ENCODE measurements at regions not wholly inside any gene's neighbourhood (a gene's known extent, or its start where the extent isn't known, plus 50 kb on each side); places are given as distances from the start of the nearest gene placed in this dataset.

- no peak overlapping the region for H4K91ac ChIP-seq (ENCODE audit: low read depth, low read length)
- no CpG with 5 or more reads among the region's 3 CpGs for WGBS (ENCODE audit: extremely low coverage, insufficient coverage, insufficient read length)
- no peak overlapping the region for H3K27ac ChIP-seq (ENCODE audit: low read depth, low read length)
- no peak overlapping the region for H3K9ac ChIP-seq (ENCODE audit: low read length)
- no peak overlapping the region for H2BK5ac ChIP-seq (ENCODE audit: low read depth, low read length, poor library complexity)
- H3K79me1 ChIP-seq (ENCODE audit: low read length) = no peaks in the 10 kb centered on the region
- H3K18ac ChIP-seq (ENCODE audit: low read length) = no peak overlapping the region
- H2BK120ac ChIP-seq (ENCODE audit: insufficient read depth, low read length, poor library complexity) = no peak overlapping the region
- H3K4me3 ChIP-seq (ENCODE audit: low read depth, low read length) = no peak overlapping the region
- no peak overlapping the region for H2BK12ac ChIP-seq (ENCODE audit: low read length)
- DNase-seq = no peak
- H4K8ac ChIP-seq (ENCODE audit: low read depth, low read length) = no peak overlapping the region
- no peak overlapping the region for H3K4ac ChIP-seq (ENCODE audit: low read depth, low read length)
- no peaks in the 10 kb centered on the region for H3K4me1 ChIP-seq (ENCODE audit: control insufficient read depth in 1 of 2, insufficient read depth in 2 of 2, low read length in 2 of 2)
- no peak overlapping the region for H3K23ac ChIP-seq (ENCODE audit: low read length)
- H2AFZ ChIP-seq (ENCODE audit: insufficient read depth, low read length, poor library complexity) = no peak overlapping the region
- no peaks in the 10 kb centered on the region for H3K36me3 ChIP-seq (ENCODE audit: control insufficient read depth in 1 of 2, insufficient read depth in 2 of 2, low read length in 2 of 2)
- H3K9me3 ChIP-seq (ENCODE audit: insufficient read depth, low read depth, low read length) = no peaks in the 10 kb centered on the region
- no peak overlapping the region for H3K4me2 ChIP-seq (ENCODE audit: low read length)
- H3K79me2 ChIP-seq (ENCODE audit: control insufficient read depth, insufficient read depth, low read length, poor library complexity) = no peaks in the 10 kb centered on the region
- no peak overlapping the region for H3K14ac ChIP-seq (ENCODE audit: low read length)
- H2AK5ac ChIP-seq (ENCODE audit: low read length) = no peak overlapping the region
- H3K27me3 ChIP-seq (ENCODE audit: insufficient read depth, low read length) = no peaks in the 10 kb centered on the region
- no peak overlapping the region for H4K12ac ChIP-seq (ENCODE audit: low read depth, low read length)
These were observed 1216.4 kb upstream of the GBE1 start for GRCh38 chr3:82977871-82978270.

GRCh38 chr3:82973791-82974190 is 1212.3 kb upstream of the GBE1 start:
- H3K18ac ChIP-seq (ENCODE audit: low read length) = no peak overlapping the region
- no peak overlapping the region for H3K9ac ChIP-seq (ENCODE audit: low read length)
- no peak overlapping the region for H3K4me3 ChIP-seq (ENCODE audit: low read depth, low read length)
- no peaks in the 10 kb centered on the region for H3K9me3 ChIP-seq (ENCODE audit: insufficient read depth, low read depth, low read length)
- H2AK5ac ChIP-seq (ENCODE audit: low read length) = no peak overlapping the region
- H3K4ac ChIP-seq (ENCODE audit: low read depth, low read length) = no peak overlapping the region
- H2BK120ac ChIP-seq (ENCODE audit: insufficient read depth, low read length, poor library complexity) = no peak overlapping the region
- no peak overlapping the region for H4K91ac ChIP-seq (ENCODE audit: low read depth, low read length)
- no peak overlapping the region for H2BK5ac ChIP-seq (ENCODE audit: low read depth, low read length, poor library complexity)
- no peak overlapping the region for H4K12ac ChIP-seq (ENCODE audit: low read depth, low read length)
- no peak for DNase-seq
- H3K36me3 ChIP-seq (ENCODE audit: control insufficient read depth in 1 of 2, insufficient read depth in 2 of 2, low read length in 2 of 2) = no peaks in the 10 kb centered on the region
- H3K14ac ChIP-seq (ENCODE audit: low read length) = no peak overlapping the region
- no peak overlapping the region for H2AFZ ChIP-seq (ENCODE audit: insufficient read depth, low read length, poor library complexity)
- H3K4me1 ChIP-seq (ENCODE audit: control insufficient read depth in 1 of 2, insufficient read depth in 2 of 2, low read length in 2 of 2) = no peaks in the 10 kb centered on the region
- no peak overlapping the region for H4K8ac ChIP-seq (ENCODE audit: low read depth, low read length)
- H3K79me2 ChIP-seq (ENCODE audit: control insufficient read depth, insufficient read depth, low read length, poor library complexity) = no peaks in the 10 kb centered on the region
- no peak overlapping the region for H3K23ac ChIP-seq (ENCODE audit: low read length)
- H3K4me2 ChIP-seq (ENCODE audit: low read length) = no peak overlapping the region
- H3K79me1 ChIP-seq (ENCODE audit: low read length) = no peaks in the 10 kb centered on the region
- H3K27ac ChIP-seq (ENCODE audit: low read depth, low read length) = no peak overlapping the region
- no peak overlapping the region for H2BK12ac ChIP-seq (ENCODE audit: low read length)
- no peaks in the 10 kb centered on the region for H3K27me3 ChIP-seq (ENCODE audit: insufficient read depth, low read length)
- no CpG with 5 or more reads among the region's 1 CpG for WGBS (ENCODE audit: extremely low coverage, insufficient coverage, insufficient read length)

- Histone ChIP-seq H3K4me2 (ENCODE audit: low read length) (no peak overlapping the region), H3K27ac (ENCODE audit: low read depth, low read length) (no peak overlapping the region), H3K23ac (ENCODE audit: low read length) (no peak overlapping the region), H3K9me3 (ENCODE audit: insufficient read depth, low read depth, low read length) (no peaks in the 10 kb centered on the region), H3K4me1 (ENCODE audit: control insufficient read depth in 1 of 2, insufficient read depth in 2 of 2, low read length in 2 of 2) (no peaks in the 10 kb centered on the region), H2AK5ac (ENCODE audit: low read length) (no peak overlapping the region), H3K4me3 (ENCODE audit: low read depth, low read length) (no peak overlapping the region), H3K14ac (ENCODE audit: low read length) (no peak overlapping the region), H3K9ac (ENCODE audit: low read length) (no peak overlapping the region), H2BK120ac (ENCODE audit: insufficient read depth, low read length, poor library complexity) (no peak overlapping the region), H3K79me2 (ENCODE audit: control insufficient read depth, insufficient read depth, low read length, poor library complexity) (no peaks in the 10 kb centered on the region), H3K4ac (ENCODE audit: low read depth, low read length) (no peak overlapping the region), H4K91ac (ENCODE audit: low read depth, low read length) (no peak overlapping the region), H3K18ac (ENCODE audit: low read length) (no peak overlapping the region), H4K8ac (ENCODE audit: low read depth, low read length) (no peak overlapping the region), H3K27me3 (ENCODE audit: insufficient read depth, low read length) (no peaks in the 10 kb centered on the region), H2BK12ac (ENCODE audit: low read length) (no peak overlapping the region), H4K12ac (ENCODE audit: low read depth, low read length) (no peak overlapping the region), H3K36me3 (ENCODE audit: control insufficient read depth in 1 of 2, insufficient read depth in 2 of 2, low read length in 2 of 2) (no peaks in the 10 kb centered on the region), H3K79me1 (ENCODE audit: low read length) (no peaks in the 10 kb centered on the region), H2AFZ (ENCODE audit: insufficient read depth, low read length, poor library complexity) (no peak overlapping the region), H2BK5ac (ENCODE audit: low read depth, low read length, poor library complexity) (no peak overlapping the region)
- no peak for DNase-seq
These were observed 1198.9 kb upstream of the GBE1 start for GRCh38 chr3:82960379-82960778.

DNA sequence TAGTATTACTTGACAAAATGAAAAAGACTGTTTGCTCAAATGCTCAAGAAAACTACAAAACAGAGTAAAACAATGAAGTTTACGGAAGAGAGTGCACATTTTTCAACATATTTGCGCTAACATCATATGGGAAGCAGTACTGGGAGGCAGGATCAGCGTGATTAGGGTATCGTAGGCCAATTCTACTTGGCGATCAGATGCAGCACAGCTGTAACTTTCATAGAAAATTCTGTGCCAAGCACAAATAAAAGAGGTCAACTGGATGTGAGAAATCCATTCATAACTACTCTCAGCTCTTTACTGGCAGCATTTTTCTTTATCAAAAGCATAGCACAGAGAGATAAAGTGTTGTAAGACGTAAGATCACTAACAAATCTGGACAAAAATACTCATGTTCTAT is 1196.3 kb upstream of the GBE1 start:
- Histone ChIP-seq H3K14ac (ENCODE audit: low read length) (no peak overlapping the region), H3K9ac (ENCODE audit: low read length) (no peak overlapping the region), H3K4me1 (ENCODE audit: control insufficient read depth in 1 of 2, insufficient read depth in 2 of 2, low read length in 2 of 2) (no peaks in the 10 kb centered on the region), H3K36me3 (ENCODE audit: control insufficient read depth in 1 of 2, insufficient read depth in 2 of 2, low read length in 2 of 2) (no peaks in the 10 kb centered on the region), H3K79me1 (ENCODE audit: low read length) (no peaks in the 10 kb centered on the region), H3K27ac (ENCODE audit: low read depth, low read length) (no peak overlapping the region), H2BK12ac (ENCODE audit: low read length) (no peak overlapping the region), H3K79me2 (ENCODE audit: control insufficient read depth, insufficient read depth, low read length, poor library complexity) (no peaks in the 10 kb centered on the region), H2BK120ac (ENCODE audit: insufficient read depth, low read length, poor library complexity) (no peak overlapping the region), H3K4me3 (ENCODE audit: low read depth, low read length) (no peak overlapping the region), H4K12ac (ENCODE audit: low read depth, low read length) (no peak overlapping the region), H3K4me2 (ENCODE audit: low read length) (no peak overlapping the region), H4K91ac (ENCODE audit: low read depth, low read length) (no peak overlapping the region), H2AFZ (ENCODE audit: insufficient read depth, low read length, poor library complexity) (no peak overlapping the region), H4K8ac (ENCODE audit: low read depth, low read length) (no peak overlapping the region), H3K23ac (ENCODE audit: low read length) (no peak overlapping the region), H3K18ac (ENCODE audit: low read length) (no peak overlapping the region), H2AK5ac (ENCODE audit: low read length) (no peak overlapping the region), H2BK5ac (ENCODE audit: low read depth, low read length, poor library complexity) (no peak overlapping the region), H3K27me3 (ENCODE audit: insufficient read depth, low read length) (no peaks in the 10 kb centered on the region), H3K4ac (ENCODE audit: low read depth, low read length) (no peak overlapping the region), H3K9me3 (ENCODE audit: insufficient read depth, low read depth, low read length) (no peaks in the 10 kb centered on the region)
- no peak for DNase-seq
- WGBS (ENCODE audit: extremely low coverage, insufficient coverage, insufficient read length) = no CpG with 5 or more reads among the region's 6 CpGs

- no peak overlapping the region for H3K4me3 ChIP-seq (ENCODE audit: low read depth, low read length)
- no peaks in the 10 kb centered on the region for H3K27me3 ChIP-seq (ENCODE audit: insufficient read depth, low read length)
- no CpG with 5 or more reads among the region's 1 CpG for WGBS (ENCODE audit: extremely low coverage, insufficient coverage, insufficient read length)
- H3K18ac ChIP-seq (ENCODE audit: low read length) = no peak overlapping the region
- no peaks in the 10 kb centered on the region for H3K36me3 ChIP-seq (ENCODE audit: control insufficient read depth in 1 of 2, insufficient read depth in 2 of 2, low read length in 2 of 2)
- no peak overlapping the region for H2AK5ac ChIP-seq (ENCODE audit: low read length)
- no peaks in the 10 kb centered on the region for H3K4me1 ChIP-seq (ENCODE audit: control insufficient read depth in 1 of 2, insufficient read depth in 2 of 2, low read length in 2 of 2)
- no peak overlapping the region for H2BK5ac ChIP-seq (ENCODE audit: low read depth, low read length, poor library complexity)
- H3K14ac ChIP-seq (ENCODE audit: low read length) = no peak overlapping the region
- H3K4ac ChIP-seq (ENCODE audit: low read depth, low read length) = no peak overlapping the region
- H2BK12ac ChIP-seq (ENCODE audit: low read length) = no peak overlapping the region
- H3K79me2 ChIP-seq (ENCODE audit: control insufficient read depth, insufficient read depth, low read length, poor library complexity) = no peaks in the 10 kb centered on the region
- no peak overlapping the region for H3K23ac ChIP-seq (ENCODE audit: low read length)
- no peaks in the 10 kb centered on the region for H3K9me3 ChIP-seq (ENCODE audit: insufficient read depth, low read depth, low read length)
- no peak overlapping the region for H3K9ac ChIP-seq (ENCODE audit: low read length)
- no peak overlapping the region for H2AFZ ChIP-seq (ENCODE audit: insufficient read depth, low read length, poor library complexity)
- H3K27ac ChIP-seq (ENCODE audit: low read depth, low read length) = no peak overlapping the region
- H4K12ac ChIP-seq (ENCODE audit: low read depth, low read length) = no peak overlapping the region
- no peak overlapping the region for H4K8ac ChIP-seq (ENCODE audit: low read depth, low read length)
- H3K79me1 ChIP-seq (ENCODE audit: low read length) = no peaks in the 10 kb centered on the region
- H2BK120ac ChIP-seq (ENCODE audit: insufficient read depth, low read length, poor library complexity) = no peak overlapping the region
- no peak for DNase-seq
- no peak overlapping the region for H4K91ac ChIP-seq (ENCODE audit: low read depth, low read length)
- H3K4me2 ChIP-seq (ENCODE audit: low read length) = no peak overlapping the region
These were observed 1195.6 kb upstream of the GBE1 start for GRCh38 chr3:82957079-82957478.

Data from trophoblast cell (in vitro differentiated cells and primary cell).